WTC11 (cell line): ENCODE measurements at regions not wholly inside any gene's neighbourhood (a gene's known extent, or its start where the extent isn't known, plus 50 kb on each side); places are given as distances from the start of the nearest gene placed in this dataset.

ENCODE experiments used
- FOXJ3 ChIP-seq: sonication (generic); formaldehyde crosslinking; IDR thresholded peaks from 2 replicates; pipeline ENCODE4 v1.9.0; 2021; ENCODE audit warnings: missing genetic modification reagents, mild to moderate bottlenecking, borderline replicate concordance
- JAZF1 ChIP-seq: fragments of 250-450 bp; sonication (Bioruptor Pico); IDR thresholded peaks from 2 replicates; pipeline ENCODE4 v1.9.0; 2021; ENCODE audit warnings: moderate library complexity, mild to moderate bottlenecking, inconsistent platforms
- RORB ChIP-seq: fragments of 250-450 bp; sonication (Bioruptor Pico); IDR thresholded peaks from 2 replicates; pipeline ENCODE4 v1.9.0; 2021; ENCODE audit warnings: mild to moderate bottlenecking
- TCF7 ChIP-seq: sonication (generic); formaldehyde crosslinking; IDR thresholded peaks from 2 replicates; pipeline ENCODE4 v1.8.0; 2022; ENCODE audit warnings: mild to moderate bottlenecking, low read depth, missing genetic modification reagents, moderate library complexity
- TF ChIP-seq, protein P1 (sequence below): fragments of 200-600 bp; IDR thresholded peaks from 2 replicates; pipeline ENCODE4 v1.8.0; 2022; ENCODE audit warnings: antibody characterized with exemption
- TF ChIP-seq, protein P2 (sequence below): sonication (generic); formaldehyde crosslinking; IDR thresholded peaks from 2 replicates; pipeline ENCODE4 v1.8.1; 2022; ENCODE audit warnings: low read depth, missing genetic modification reagents, borderline replicate concordance
- TF ChIP-seq, protein P3 (sequence below): sonication (generic); formaldehyde crosslinking; IDR thresholded peaks from 2 replicates; pipeline ENCODE4 v1.8.0; 2022; ENCODE audit warnings: mild to moderate bottlenecking, missing genetic modification reagents
- TF ChIP-seq, protein P4 (sequence below): sonication (generic); formaldehyde crosslinking; IDR thresholded peaks from 2 replicates; pipeline ENCODE4 v1.8.0; 2022; ENCODE audit warnings: missing genetic modification reagents
- TF ChIP-seq, protein P5 (sequence below): sonication (generic); formaldehyde crosslinking; IDR thresholded peaks from 2 replicates; pipeline ENCODE4 v1.8.1; 2022; ENCODE audit warnings: missing genetic modification reagents, borderline replicate concordance
- TF ChIP-seq, protein P6 (sequence below): sonication (generic); formaldehyde crosslinking; IDR thresholded peaks from 2 replicates; pipeline ENCODE4 v1.8.1; 2023; ENCODE audit warnings: mild to moderate bottlenecking, missing genetic modification reagents, moderate library complexity

DNA sequence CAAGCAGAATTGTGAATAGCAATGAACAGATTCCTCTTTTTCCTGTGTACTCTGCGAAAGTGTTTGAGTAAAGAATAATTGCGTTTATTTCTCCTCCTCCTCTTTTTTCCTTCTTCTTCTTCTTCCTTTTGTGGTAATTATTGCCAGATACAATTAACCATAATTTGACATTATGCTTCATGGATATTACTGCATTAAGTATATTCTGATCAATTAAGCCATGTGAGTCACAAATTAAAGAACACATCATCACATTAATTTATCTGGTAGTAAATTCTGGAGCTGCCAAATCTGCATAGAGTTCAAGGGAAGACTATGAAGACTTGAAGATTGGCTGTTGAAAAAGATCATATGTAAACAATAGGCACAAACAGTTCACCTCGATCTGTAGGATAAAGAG is 72.9 kb upstream of the TFPI start:
- TF ChIP-seq, protein P1, sequence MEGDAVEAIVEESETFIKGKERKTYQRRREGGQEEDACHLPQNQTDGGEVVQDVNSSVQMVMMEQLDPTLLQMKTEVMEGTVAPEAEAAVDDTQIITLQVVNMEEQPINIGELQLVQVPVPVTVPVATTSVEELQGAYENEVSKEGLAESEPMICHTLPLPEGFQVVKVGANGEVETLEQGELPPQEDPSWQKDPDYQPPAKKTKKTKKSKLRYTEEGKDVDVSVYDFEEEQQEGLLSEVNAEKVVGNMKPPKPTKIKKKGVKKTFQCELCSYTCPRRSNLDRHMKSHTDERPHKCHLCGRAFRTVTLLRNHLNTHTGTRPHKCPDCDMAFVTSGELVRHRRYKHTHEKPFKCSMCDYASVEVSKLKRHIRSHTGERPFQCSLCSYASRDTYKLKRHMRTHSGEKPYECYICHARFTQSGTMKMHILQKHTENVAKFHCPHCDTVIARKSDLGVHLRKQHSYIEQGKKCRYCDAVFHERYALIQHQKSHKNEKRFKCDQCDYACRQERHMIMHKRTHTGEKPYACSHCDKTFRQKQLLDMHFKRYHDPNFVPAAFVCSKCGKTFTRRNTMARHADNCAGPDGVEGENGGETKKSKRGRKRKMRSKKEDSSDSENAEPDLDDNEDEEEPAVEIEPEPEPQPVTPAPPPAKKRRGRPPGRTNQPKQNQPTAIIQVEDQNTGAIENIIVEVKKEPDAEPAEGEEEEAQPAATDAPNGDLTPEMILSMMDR: no peak
- TF ChIP-seq FOXJ3 (CRISPR knock-in tag) (no peak), TCF7 (CRISPR knock-in tag) (no peak), JAZF1 (CRISPR knock-in tag) (no peak), RORB (CRISPR knock-in tag) (no peak)
- TF ChIP-seq, protein P2, sequence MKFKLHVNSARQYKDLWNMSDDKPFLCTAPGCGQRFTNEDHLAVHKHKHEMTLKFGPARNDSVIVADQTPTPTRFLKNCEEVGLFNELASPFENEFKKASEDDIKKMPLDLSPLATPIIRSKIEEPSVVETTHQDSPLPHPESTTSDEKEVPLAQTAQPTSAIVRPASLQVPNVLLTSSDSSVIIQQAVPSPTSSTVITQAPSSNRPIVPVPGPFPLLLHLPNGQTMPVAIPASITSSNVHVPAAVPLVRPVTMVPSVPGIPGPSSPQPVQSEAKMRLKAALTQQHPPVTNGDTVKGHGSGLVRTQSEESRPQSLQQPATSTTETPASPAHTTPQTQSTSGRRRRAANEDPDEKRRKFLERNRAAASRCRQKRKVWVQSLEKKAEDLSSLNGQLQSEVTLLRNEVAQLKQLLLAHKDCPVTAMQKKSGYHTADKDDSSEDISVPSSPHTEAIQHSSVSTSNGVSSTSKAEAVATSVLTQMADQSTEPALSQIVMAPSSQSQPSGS (CRISPR knock-in tag): no peak
- TF ChIP-seq, protein P3, sequence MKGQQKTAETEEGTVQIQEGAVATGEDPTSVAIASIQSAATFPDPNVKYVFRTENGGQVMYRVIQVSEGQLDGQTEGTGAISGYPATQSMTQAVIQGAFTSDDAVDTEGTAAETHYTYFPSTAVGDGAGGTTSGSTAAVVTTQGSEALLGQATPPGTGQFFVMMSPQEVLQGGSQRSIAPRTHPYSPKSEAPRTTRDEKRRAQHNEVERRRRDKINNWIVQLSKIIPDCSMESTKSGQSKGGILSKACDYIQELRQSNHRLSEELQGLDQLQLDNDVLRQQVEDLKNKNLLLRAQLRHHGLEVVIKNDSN (CRISPR knock-in tag): no peak
- TF ChIP-seq, protein P4, sequence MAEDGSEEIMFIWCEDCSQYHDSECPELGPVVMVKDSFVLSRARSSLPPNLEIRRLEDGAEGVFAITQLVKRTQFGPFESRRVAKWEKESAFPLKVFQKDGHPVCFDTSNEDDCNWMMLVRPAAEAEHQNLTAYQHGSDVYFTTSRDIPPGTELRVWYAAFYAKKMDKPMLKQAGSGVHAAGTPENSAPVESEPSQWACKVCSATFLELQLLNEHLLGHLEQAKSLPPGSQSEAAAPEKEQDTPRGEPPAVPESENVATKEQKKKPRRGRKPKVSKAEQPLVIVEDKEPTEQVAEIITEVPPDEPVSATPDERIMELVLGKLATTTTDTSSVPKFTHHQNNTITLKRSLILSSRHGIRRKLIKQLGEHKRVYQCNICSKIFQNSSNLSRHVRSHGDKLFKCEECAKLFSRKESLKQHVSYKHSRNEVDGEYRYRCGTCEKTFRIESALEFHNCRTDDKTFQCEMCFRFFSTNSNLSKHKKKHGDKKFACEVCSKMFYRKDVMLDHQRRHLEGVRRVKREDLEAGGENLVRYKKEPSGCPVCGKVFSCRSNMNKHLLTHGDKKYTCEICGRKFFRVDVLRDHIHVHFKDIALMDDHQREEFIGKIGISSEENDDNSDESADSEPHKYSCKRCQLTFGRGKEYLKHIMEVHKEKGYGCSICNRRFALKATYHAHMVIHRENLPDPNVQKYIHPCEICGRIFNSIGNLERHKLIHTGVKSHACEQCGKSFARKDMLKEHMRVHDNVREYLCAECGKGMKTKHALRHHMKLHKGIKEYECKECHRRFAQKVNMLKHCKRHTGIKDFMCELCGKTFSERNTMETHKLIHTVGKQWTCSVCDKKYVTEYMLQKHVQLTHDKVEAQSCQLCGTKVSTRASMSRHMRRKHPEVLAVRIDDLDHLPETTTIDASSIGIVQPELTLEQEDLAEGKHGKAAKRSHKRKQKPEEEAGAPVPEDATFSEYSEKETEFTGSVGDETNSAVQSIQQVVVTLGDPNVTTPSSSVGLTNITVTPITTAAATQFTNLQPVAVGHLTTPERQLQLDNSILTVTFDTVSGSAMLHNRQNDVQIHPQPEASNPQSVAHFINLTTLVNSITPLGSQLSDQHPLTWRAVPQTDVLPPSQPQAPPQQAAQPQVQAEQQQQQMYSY (CRISPR knock-in tag): no peak
- TF ChIP-seq, protein P5, sequence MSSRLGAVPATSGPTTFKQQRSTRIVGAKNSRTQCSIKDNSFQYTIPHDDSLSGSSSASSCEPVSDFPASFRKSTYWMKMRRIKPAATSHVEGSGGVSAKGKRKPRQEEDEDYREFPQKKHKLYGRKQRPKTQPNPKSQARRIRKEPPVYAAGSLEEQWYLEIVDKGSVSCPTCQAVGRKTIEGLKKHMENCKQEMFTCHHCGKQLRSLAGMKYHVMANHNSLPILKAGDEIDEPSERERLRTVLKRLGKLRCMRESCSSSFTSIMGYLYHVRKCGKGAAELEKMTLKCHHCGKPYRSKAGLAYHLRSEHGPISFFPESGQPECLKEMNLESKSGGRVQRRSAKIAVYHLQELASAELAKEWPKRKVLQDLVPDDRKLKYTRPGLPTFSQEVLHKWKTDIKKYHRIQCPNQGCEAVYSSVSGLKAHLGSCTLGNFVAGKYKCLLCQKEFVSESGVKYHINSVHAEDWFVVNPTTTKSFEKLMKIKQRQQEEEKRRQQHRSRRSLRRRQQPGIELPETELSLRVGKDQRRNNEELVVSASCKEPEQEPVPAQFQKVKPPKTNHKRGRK (CRISPR knock-in tag): no peak
- TF ChIP-seq, protein P6, sequence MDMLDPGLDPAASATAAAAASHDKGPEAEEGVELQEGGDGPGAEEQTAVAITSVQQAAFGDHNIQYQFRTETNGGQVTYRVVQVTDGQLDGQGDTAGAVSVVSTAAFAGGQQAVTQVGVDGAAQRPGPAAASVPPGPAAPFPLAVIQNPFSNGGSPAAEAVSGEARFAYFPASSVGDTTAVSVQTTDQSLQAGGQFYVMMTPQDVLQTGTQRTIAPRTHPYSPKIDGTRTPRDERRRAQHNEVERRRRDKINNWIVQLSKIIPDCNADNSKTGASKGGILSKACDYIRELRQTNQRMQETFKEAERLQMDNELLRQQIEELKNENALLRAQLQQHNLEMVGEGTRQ: no peak
